ENCODE measurements at regions not wholly inside any gene's neighbourhood (a gene's known extent, or its start where the extent isn't known, plus 50 kb on each side); places are given as distances from the start of the nearest gene placed in this dataset.
A peak's percentile ranks its signal among the peaks of the same experiment; 100 is the strongest.

DNA sequence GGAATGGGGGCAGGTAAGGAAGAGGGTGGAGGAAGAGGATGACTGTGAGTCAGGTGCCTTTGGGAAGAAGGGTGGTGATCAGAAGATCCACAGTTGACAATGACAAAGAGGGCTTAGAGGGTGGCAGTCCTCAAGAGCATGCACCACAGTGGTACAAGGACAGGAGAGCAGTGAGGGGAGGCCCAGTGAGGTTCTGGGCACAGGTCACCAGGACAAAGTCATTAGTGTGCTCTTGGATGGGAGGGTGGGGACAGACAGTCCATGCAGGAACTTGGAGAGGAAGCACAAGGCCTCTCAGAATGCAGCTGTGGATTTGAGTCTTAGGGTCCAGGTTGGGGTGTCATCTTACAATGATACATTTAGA is 75.1 kb downstream of the RHOU start:
- DNase-seq (ENCODE audit: low read depth, low spot score), result no peak
- Mint-ChIP-seq H3K27me3 (ENCODE audit: low read depth) (no peaks in the 10 kb centered on the region), H3K4me1 (peaks cover 31% of the 10 kb centered on the region), H3K4me3 (no peak overlapping the region), H3K27ac (ENCODE audit: unreplicated experiment) (no peak overlapping the region), H3K9me3 (no peaks in the 10 kb centered on the region), H3K36me3 (ENCODE audit: low read depth) (no peaks in the 10 kb centered on the region)
- no peak for TF ChIP-seq CTCF (conservative IDR thresholded peaks at IDR 0.05)

GRCh38 chr1:228810878-228811711 is 75.8 kb downstream of the RHOU start:
- Mint-ChIP-seq H3K27me3 (ENCODE audit: low read depth) (no peaks in the 10 kb centered on the region), H3K27ac (ENCODE audit: unreplicated experiment) (peak overlapping the region; percentile 79), H3K36me3 (ENCODE audit: low read depth) (no peaks in the 10 kb centered on the region), H3K4me1 (peaks cover 28% of the 10 kb centered on the region), H3K9me3 (no peaks in the 10 kb centered on the region), H3K4me3 (no peak overlapping the region)
- no peak for TF ChIP-seq CTCF (conservative IDR thresholded peaks at IDR 0.05)
- no peak for DNase-seq (ENCODE audit: low read depth, low spot score)

DNA sequence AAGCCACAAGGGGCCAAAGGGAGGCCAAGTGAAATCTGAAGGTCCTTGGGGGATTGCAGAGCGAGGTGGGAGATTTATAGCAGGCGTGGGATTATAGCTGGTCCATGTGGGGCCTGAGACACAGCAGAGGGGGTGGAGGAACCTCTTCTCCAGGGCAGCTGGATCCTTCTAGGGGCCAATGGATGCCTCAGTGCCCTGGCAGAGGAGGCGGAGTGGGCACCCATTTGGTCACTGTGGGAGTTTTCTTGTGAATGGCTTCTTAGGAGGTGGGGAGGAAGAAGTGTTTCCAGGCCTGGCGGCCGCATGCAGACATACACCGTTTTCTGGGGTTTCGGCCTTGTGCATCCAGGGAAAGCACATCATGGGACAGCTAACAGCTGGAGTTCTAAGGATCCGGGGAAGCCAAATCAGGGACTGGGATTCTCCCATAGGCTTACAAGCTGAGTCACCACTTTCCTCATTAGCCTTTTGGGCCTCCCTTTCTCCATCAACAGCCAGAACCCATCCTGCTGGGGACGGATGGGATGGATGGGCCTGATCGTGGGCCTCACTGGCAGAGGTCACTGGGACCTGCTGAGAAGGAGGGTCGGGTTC is 76.5 kb downstream of the RHOU start:
- Mint-ChIP-seq H3K4me3 (no peak overlapping the region), H3K4me1 (peaks cover 28% of the 10 kb centered on the region), H3K27me3 (ENCODE audit: low read depth) (no peaks in the 10 kb centered on the region), H3K27ac (ENCODE audit: unreplicated experiment) (peak overlapping the region; percentile 79), H3K36me3 (ENCODE audit: low read depth) (no peaks in the 10 kb centered on the region), H3K9me3 (no peaks in the 10 kb centered on the region)
- DNase-seq (ENCODE audit: low read depth, low spot score), result no peak
- no peak for TF ChIP-seq CTCF (conservative IDR thresholded peaks at IDR 0.05)

DNA sequence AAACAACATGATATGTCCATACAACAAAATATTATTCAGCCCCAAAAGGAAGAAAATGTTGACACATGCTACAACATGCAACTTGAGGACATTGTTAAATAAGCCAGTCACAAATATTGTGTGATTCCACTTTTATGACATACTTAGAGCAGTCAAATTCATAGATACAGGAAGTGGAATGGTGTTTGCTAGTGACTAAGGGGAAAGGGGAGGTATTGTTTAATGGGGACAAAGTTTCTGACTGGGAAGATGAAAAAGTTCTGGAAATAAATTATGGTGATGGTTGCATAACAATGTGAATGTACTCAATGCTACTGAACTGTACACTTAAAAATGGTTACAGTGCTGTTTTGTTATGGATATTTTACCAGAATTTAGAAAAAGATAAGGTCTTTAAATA is 77.7 kb downstream of the RHOU start:
- Mint-ChIP-seq H3K4me1 (peaks cover 28% of the 10 kb centered on the region), H3K9me3 (no peaks in the 10 kb centered on the region), H3K36me3 (ENCODE audit: low read depth) (no peaks in the 10 kb centered on the region), H3K27ac (ENCODE audit: unreplicated experiment) (no peak overlapping the region), H3K27me3 (ENCODE audit: low read depth) (no peaks in the 10 kb centered on the region), H3K4me3 (no peak overlapping the region)
- no peak for TF ChIP-seq CTCF (conservative IDR thresholded peaks at IDR 0.05)
- DNase-seq (ENCODE audit: low read depth, low spot score), result no peak

- no peak for TF ChIP-seq CTCF (conservative IDR thresholded peaks at IDR 0.05)
- Mint-ChIP-seq H3K9me3 (no peaks in the 10 kb centered on the region), H3K27me3 (ENCODE audit: low read depth) (no peaks in the 10 kb centered on the region), H3K27ac (ENCODE audit: unreplicated experiment) (no peak overlapping the region), H3K4me3 (no peak overlapping the region), H3K36me3 (ENCODE audit: low read depth) (no peaks in the 10 kb centered on the region), H3K4me1 (peaks cover 23% of the 10 kb centered on the region)
- DNase-seq (ENCODE audit: low read depth, low spot score), result no peak
These were observed 78.9 kb downstream of the RHOU start for GRCh38 chr1:228814176-228814575.

Measured in neural crest cell (in vitro differentiated cells).